ENCODE measurements at regions not wholly inside any gene's neighbourhood (a gene's known extent, or its start where the extent isn't known, plus 50 kb on each side); places are given as distances from the start of the nearest gene placed in this dataset.
"Not testable (repeated sequence)": the region's sequence is repeated elsewhere in the genome, so short reads cannot be mapped to it uniquely, and the experiment has no call there.

DNA sequence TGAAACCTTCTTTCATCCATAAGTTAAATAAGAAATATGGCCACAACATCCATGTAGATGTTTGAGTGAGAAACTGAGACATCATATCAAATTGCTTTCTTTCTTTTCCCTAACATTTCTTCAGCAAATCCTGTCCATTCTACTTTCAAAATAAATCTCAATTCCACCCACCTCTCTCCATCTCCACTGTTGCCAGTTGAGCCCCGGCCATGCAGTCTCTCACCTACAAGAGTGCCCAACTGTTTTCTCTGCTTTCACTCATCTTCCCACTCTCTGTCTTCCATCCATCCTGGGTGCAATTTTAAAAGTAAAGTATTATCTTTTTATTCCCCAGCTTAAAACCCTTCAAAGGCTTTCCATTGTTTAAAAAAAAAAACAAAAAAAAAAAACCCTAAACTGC is 260.4 kb downstream of the DEPDC1B start:
- DNase-seq, result no peak

DNA sequence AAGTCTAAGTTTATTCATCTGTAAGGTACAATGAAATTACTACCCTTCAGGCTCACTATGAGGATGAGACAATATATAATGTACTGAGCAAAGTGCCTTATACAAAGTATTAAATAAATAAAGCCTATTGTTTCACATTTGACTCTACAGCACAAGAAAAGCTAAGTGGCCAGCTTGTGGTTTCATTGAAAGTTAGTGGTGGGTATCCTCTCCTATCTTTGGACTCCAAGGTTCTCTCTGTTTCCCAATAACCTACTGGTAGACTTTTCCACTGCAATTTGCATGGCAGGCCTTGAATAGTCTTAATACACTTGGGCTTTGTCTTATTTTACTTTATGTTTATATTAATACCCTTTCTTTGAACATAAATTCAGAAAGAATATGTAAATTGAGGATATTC is 262.7 kb downstream of the DEPDC1B start:
- no peak for DNase-seq

DNA sequence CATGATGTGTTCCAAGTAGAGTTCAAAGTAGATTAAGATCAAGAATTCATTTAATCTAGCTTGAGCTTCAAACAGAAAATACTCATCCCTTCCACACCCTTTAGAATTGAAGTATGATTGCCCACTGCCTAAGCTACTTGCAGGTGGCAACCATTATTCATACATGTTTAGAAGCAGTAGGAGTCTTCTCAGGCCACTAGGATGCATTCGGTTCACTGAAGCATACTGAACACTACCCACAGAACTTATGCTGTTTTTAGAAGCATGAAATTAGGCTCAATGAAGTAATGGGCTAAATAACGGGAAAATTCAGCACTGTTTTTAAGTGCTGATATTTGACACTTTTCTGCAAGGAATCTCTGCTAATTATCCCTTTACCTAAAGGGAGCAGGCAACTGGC is 263.4 kb downstream of the DEPDC1B start:
- no peak for DNase-seq

GRCh38 chr5:60435808-60436207 is 264.2 kb downstream of the DEPDC1B start:
- DNase-seq, result no peak

DNA sequence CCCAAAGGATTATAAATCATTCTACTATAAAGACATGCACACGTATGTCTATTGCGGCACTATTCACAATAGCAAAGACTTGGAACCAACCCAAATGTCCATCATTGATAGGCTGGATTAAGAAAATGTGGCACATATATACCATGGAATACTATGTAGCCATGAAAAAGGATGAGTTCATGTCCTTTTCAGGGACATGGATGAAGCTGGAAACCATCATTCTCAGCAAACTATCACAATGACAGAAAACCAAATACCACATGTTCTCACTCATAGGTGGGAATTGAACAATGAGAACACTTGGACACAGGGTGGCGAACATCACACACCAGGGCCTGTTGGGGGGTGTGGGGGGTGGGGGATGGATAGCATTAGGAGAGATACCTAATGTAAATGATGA is 273.8 kb downstream of the DEPDC1B start:
- not testable (repeated sequence) for DNase-seq

DNA sequence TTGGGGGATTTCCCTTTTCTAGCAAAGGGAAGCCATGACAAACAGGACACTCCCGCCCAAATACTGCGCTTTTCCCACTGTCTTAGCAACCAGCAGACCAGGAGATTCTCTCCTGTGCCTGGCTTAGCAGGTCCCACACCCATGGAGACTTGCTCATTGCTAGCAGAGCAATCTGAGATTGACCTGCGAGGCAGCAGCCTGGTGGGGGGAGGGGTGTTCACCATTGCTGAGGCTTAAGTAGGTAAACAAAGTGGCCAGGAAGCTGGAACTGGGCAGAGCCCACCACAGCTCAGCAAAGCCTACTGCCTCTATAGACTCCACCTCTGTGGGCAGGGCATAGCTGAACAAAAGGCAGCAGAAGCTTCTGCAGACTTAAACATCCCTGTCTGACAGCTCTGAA is 279.2 kb downstream of the DEPDC1B start:
- DNase-seq, result not testable (repeated sequence)

GRCh38 chr5:60417500-60418181 is 282.3 kb downstream of the DEPDC1B start:
- DNase-seq, result no peak

DNA sequence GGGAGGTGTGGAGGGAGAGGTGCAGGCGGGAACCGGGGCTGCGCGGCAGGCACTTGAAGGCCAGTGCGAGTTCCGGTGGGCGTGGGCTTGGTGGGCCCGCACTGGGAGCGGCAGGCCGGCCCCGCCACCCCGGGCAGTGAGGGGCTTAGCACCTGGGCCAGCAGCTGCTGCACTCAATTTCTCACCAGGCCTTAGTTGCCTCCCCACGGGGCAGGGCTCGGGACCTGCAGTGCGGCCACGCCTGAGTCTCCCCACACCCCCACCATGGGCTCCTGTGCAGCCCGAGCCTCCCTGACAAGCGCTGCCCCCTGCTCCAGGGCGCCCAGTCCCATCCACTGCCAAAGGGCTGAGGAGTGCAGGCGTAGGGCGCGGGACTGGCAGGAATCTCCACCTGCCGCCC is 284.5 kb downstream of the DEPDC1B start:
- DNase-seq, result no peak

GRCh38 chr5:60410427-60410826 is 289.5 kb downstream of the DEPDC1B start:
- no peak for DNase-seq

- no peak for DNase-seq
These were observed 295.8 kb downstream of the DEPDC1B start for GRCh38 chr5:60404171-60404570.

DNA sequence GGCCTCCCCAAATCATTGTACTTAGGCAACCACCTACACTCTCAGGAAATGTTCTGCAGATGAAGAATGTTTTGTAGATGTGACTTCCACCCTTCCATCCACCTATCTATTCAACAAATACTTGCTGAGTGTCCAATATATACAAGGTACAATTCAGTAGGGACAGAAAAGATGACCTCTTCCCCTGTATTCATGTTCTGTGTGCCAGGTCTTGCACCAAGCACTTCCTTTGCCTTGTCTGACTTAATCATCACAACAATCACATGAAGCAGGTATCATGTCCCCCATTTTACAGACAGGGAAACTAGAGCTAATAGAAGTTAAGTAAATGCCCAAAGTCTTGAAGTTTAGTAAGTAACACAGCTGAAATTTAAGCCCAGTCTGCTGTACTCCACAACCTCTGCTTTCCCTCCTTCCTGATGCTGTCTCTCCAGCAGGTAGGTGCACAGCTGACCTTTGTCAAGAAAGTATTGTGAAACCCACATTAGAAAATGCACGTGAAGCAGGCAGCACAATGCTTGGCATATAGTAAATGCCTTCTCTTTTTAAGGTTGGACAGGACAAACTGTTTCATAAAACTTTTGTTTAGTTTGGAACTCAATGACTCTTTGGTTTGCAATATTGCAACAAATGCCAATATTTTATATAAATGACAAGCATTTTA is 296.5 kb downstream of the DEPDC1B start:
- no peak for DNase-seq

GRCh38 chr5:60402161-60402785 is 297.7 kb downstream of the DEPDC1B start:
- no peak for DNase-seq

- DNase-seq, result no peak
These were observed 298.4 kb downstream of the DEPDC1B start for GRCh38 chr5:60401526-60401925.

DNA sequence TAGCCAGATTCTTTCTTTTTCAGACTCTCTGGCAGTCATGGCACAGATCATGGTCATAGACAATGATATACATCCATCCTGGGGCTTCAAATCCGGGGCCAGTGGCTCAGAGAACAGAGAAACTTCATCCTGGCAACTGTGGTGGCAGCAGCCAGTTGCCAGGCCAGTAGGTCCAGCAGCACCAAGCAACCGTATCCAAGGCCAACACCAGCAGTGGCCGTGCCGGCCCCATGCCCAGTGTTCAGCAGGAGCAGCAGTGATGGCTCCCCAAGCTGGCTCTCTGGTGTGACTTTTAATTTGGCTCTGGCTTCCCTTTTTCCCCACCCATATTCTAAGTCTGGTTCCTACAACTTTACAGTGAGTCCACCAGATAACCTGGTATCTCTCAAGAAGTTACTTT is 300.5 kb downstream of the DEPDC1B start:
- DNase-seq, result no peak

DNA sequence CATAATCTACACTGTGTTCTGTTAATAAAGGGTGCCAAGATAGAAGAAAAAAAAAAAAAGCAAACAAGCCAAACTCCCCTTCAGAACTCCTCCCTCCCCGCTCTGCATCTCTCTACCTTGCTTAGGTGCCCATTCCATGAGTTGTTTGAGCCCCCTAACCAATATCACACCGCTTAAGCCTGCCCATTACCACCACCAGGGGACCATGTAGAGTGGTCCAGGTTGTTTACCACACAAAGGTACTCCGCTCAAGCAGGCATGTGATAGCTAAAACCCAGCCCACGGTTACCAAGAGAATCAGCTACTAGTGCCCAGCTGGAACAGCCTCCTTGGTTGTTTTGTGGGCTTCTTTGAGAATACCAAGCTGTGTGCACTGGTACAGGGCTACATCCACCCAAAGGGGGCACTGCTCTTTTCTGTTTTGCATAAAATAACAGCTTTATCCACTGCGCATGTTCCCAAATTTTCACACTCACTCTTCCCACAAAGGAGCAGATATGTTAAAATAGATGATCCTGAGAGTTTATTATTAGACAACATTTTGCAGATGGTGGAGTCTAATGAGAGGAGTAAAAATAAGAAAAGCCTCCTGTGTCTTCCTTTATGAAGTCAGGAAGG is 304.1 kb downstream of the DEPDC1B start:
- no peak for DNase-seq

- no peak for DNase-seq
These were observed 312.9 kb downstream of the DEPDC1B start for GRCh38 chr5:60387051-60387440.

GRCh38 chr5:60386436-60387050 is 313.4 kb downstream of the DEPDC1B start:
- DNase-seq, result no peak

GRCh38 chr5:60382716-60383115 is 317.2 kb downstream of the DEPDC1B start:
- DNase-seq, result no peak

DNA sequence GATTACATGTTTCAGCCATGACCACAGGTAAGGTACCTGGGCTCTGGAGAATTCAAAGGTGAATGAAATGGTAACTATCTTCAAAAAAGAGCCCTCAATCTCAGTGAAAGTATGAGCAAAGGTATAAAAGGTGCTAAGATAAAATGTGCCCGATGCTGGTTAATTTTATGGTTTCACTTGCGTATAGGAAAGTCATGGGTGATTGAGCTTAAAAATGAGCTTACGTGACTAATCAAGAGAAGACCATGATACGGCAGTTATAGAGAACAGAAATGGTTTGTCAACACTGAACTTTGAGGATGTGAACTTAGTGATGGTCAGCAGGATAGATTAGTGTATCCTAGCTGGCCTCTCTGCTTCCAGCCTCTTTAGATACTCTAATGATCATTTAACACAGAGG is 320.1 kb downstream of the DEPDC1B start:
- no peak for DNase-seq

- DNase-seq, result no peak
These were observed 322.1 kb downstream of the DEPDC1B start for GRCh38 chr5:60377826-60378225.

GRCh38 chr5:60376860-60377259 is 323.1 kb downstream of the DEPDC1B start:
- DNase-seq, result no peak

DNA sequence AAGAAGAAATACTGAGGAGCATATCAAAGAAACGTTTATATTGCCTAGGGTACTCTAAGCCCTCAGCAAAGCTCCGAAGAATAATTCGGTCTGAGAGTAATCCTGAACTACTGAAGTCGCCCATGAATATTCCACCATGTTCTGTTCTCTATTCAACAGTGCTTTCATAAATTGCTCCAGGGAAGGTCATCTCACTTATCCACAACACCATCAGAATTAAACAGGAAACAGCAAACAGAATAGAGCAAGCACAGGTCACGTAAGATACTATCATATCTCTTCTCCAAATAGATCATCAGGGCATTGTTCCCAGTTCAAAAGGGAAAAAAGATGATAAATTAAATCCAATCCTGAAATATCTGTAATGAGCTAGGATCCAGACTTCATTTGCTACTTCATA is 325.6 kb downstream of the DEPDC1B start:
- no peak for DNase-seq

GRCh38 chr5:60372786-60373185 is 327.2 kb downstream of the DEPDC1B start:
- DNase-seq, result no peak

DNA sequence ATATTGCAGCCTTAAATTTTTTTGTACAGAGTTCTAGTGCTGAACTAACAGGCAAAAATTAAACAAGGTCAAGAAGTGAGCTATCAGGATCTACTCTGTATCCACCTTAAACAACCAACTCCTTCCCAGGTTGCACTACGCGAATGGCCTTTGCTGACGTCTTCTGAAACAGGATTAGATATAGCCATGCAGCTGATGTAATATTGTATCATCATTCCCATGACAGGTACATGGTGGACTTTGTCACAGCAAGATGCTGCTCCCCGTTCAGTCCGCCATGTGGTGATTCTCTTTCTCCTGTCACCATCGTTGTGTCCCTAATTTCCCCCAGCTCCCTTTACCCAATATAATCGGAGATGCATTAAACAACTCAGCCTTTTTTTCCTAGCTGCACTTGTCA is 328.9 kb downstream of the DEPDC1B start:
- DNase-seq, result no peak
